ENCODE measurements at regions not wholly inside any gene's neighbourhood (a gene's known extent, or its start where the extent isn't known, plus 50 kb on each side); places are given as distances from the start of the nearest gene placed in this dataset.

DNA sequence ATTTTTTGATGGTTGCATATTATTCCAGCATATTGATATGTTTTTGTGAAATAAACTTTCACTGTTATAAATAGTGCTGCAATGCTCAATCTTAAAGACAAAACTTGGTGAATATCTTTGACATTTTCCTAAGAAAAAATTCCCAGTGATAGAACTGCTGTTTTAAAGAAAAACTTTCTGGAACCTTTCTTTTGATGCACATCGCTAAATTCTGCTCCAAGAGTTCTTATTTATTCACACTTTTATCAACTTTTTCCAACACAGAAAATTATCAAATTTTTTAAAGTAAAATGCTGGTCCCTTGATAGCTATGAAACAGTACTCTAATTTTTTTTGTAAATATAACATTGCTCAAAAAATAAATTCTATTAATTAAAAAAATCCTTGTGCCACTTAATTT lies 196.6 kb downstream of the HS3ST3A1 start:
- no peak for DNase-seq

DNA sequence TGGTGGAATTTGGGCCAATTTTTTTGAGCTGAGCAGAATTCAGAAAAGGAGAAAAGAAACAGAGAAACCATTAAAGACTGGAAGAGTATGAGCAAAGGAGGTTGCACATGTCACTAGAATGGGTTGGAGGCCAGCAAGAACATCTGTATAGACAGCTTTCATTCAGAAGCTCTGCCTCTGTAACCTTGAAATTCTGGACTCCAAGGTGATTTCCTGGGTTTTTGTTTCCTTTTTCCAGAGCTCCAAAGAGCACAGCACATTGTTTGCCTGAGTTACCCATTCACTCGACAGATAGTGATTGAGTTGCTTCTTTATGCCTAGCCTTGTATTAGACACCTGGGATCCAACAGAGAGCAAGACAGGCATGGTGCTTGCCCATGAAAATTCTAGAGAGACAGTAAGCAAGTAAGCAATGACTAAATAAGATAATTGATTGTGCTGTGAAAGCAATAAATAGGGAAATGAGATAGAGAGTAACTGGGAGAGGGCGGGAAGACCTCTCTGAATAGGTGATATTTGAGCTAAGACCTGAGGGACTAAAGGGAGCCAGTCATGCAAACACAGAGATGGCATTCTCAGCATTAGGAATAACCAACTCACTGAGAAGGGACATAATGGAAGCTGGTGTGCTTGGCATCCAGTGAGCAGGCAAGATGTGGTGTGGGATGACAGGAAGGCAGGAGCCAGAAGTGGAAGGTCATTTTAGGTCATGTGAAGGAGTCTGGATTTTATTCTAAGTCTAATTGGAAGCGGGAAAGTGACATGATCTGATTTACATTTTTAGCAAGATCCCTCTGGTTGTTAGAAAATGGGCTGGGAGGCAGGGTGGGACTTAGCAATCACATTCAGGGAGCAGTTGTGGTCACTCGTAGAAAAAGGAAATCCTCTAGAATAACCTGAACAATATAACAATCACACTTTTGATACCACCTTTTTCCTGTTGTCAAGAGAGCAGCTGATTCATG lies 197.5 kb downstream of the HS3ST3A1 start:
- no peak for DNase-seq

DNA sequence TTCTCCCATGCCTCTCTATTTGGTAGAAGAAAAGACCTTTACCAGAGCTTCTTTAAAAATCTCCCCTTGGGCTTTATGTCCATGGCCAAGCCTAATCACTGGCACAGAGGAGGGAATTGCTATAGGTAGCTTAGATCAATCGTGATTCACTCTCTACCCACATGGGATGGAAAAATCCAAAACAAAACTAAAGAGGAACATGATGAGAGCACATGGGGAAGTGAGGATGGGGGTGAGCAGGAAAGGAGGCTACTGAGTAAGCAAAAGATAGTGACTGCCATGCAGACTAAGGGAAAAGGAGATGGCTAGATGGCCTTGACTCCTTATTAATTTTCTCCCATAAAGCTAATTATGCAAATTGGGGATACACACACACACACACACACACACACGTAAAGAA lies 201.2 kb downstream of the HS3ST3A1 start:
- DNase-seq, result no peak

DNA sequence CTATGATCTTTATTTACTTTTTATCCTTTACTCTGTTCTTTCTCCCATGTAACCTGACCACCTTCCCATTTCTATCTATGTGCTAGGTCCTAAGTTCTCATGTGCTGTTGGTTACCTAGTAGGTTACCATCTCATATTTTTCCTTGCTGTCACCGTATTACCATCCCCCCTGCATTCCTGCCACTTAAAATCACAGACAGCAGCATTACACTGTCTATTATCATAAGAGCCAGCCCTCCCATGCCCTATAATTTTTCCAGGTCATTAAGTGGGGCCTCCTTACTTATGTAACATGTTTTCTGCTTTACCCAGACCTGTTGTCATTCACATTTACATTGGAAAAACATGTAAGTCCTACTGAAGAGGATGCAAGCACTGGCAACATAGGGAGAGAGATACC lies 202.9 kb downstream of the HS3ST3A1 start:
- DNase-seq, result no peak

DNA sequence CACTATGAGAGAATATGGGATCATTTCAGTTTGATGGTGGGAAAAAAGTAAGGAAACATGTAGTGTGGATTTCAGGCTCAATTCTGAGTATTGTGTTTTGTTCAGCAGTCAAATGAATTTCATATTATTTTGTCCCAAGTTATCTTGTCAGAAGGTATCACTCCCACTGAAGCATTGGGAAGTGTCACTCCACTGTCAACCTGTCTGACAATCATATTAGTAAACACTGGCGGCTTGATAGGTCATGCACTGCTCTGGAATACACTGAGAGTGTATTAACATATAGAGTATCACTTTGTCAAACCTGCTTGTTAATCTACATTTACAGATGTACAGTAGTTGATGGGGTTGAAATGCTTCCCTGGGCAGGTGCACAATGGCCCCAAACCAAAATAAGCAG lies 203.6 kb downstream of the HS3ST3A1 start:
- no peak for DNase-seq

DNA sequence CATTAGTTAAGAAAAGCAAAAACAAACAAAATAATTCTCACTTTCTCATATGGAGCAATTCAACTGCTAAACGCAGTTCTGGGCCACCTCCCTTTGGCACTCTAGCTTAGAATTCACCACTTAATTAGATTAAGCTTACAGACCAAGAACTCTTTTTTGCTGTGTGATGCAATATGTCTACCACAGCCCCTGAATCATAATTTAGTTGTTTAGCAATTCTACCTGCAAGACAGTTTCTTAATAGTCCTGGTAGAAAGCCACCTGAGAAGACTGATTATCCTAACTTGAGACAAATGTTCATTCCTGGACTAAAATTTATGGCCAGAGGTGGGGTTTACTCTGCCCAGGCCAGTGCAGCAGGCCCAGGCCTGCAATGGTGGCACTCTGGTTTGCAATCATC lies 205.9 kb downstream of the HS3ST3A1 start:
- no peak for DNase-seq

DNA sequence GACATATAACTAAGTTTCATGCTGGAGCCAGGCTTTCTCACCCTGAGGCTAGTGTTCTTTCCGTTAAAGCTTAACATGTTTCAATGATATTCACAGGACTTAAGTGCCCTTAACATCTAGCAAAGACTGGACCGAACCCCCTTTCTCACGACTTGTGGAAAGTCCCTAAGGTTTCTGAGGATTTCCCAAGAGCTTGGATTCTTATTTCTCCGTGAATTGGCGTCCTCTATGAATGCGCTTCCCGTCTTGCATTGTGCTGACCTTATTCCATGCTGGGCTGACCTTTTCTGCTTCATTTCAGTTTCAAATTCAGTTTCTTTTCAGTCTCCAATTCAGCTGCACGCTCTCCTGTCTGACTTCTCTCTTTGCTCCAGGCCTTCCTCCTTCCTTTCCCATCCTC lies 206.4 kb downstream of the HS3ST3A1 start:
- no peak for DNase-seq

DNA sequence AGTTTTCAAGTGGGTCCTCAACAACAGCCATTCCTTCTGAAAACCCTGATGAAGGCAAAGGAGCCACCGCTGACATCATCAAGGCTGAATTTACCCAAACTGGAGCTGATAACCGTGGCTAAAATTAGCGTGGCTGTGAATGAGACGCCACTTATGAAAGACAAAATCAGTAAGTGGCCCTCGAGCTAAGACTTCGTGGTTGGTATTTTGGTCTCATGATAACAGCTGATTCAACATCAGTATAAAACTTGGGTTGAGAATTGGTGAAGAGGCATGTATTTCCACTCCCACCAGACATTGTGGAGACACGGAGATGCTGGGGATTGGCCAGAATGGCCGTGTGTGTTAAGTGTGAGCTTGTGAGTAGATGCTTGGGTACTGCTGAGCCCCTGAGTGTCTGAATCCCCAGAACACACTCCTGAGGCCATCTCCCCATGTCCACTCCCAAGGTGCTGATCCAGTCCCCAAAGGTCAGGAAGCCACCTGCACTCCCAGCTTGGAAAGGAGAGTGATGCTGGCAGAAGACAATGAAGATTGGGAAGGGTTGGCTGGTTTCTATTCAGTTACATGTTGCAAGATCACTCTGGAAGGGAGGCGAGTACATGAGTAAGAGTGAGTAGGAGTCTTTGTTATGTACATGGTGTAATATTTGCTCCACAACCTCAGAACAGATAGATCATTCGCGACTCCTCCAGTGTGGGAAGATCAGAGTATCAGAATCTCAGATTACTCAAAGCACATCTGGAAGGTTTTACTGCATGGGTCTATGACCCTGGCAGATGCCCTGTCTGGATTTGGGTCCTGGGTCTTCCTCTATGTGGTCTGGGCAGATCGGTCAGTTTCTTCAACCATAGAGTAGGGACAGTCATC lies 207.7 kb downstream of the HS3ST3A1 start:
- no peak for DNase-seq

DNA sequence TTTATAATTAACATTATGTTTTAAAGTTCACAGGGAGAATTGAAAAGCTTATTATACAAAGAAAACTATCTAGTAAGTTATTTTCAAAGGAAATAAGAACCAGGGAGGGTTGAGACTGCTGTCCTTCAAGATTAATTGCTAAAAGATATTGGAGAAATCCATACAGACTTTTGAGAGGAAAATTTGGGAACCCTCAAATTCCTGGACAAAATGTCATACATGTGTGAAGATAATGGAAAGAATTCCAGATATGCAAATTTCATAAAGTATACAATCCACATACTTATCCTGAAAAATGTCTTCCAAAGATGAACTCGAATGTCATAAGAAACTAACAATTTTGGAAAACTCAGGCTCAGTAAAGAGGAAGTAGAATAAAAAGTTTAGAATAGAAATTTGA lies 213.8 kb downstream of the HS3ST3A1 start:
- DNase-seq, result no peak

DNA sequence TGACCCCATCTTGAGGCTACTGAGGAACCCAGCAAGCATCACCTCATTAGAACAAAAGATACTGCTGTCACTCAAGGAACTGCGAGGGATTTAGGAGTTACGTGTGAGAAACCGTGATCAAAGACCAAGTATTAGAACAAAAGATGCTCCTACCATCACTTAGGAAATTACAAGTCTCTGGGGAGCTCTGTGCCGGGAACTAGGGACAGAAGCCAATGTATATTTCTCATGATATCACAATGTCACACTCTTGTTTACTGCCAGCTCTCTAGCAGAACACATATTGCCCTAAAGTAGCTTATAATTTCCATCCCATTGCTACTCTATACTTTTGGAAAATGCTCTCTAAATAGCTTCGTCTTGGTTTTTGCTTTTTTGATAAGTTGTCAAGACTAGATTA lies 214.5 kb downstream of the HS3ST3A1 start:
- DNase-seq, result no peak

DNA sequence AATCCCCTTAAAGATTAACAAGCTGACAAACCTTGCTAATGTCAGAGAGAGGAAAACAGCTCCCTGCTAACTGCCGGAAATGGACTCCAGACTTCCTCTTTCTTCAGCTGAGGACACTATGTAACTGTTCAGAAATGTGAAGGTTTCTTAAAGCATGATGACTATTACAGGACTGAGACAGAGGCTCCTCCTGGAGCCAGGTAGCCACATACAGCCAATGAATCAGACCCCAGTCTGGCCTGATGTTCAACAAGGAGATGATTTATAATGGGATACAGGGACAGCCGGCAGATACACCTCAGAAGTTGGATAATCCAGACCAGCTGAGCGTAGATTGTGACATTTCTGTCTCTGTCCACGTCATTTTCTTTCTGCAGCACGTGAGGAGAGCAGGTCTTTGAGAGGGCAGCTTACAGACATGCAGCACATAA lies 216.2 kb downstream of the HS3ST3A1 start:
- DNase-seq, result no peak

DNA sequence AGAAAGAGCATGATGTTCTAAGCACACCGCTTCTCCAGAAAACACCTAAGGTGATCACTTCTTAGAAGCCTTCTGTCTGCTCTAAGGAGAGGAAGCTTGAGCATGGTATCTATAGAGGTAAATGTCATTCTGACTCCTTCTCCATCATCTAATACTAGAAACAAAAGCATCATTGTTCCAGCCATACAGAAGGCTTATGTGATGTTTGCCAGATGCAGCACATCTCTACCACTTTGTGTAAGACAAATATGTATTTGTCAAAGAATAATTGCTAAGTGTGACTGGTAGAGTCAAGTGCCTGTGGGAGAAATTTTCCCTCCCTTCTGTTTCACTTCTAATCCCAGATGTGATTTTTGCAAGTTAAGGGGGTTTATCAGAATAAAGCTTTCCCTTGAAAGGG lies 217.1 kb downstream of the HS3ST3A1 start:
- DNase-seq, result no peak

DNA sequence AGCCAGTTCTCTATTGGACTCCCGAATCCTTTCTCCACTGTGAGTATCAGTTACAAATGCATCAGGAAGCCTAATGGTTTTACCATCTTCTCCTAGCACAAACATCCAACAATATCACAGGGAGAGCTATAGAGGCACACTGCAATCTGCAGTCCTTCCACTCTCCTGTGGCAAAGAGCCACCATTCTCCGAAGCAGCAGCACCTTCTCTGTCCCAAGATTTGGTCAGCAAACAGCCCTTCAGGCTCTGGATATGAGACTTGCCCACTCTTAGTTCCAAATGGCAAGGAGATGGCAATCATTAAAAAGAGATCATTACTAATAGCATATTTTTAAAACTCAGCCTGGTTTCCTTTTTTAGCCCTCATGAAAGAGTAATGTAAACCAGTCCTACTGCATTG lies 223.4 kb downstream of the HS3ST3A1 start:
- no peak for DNase-seq

DNA sequence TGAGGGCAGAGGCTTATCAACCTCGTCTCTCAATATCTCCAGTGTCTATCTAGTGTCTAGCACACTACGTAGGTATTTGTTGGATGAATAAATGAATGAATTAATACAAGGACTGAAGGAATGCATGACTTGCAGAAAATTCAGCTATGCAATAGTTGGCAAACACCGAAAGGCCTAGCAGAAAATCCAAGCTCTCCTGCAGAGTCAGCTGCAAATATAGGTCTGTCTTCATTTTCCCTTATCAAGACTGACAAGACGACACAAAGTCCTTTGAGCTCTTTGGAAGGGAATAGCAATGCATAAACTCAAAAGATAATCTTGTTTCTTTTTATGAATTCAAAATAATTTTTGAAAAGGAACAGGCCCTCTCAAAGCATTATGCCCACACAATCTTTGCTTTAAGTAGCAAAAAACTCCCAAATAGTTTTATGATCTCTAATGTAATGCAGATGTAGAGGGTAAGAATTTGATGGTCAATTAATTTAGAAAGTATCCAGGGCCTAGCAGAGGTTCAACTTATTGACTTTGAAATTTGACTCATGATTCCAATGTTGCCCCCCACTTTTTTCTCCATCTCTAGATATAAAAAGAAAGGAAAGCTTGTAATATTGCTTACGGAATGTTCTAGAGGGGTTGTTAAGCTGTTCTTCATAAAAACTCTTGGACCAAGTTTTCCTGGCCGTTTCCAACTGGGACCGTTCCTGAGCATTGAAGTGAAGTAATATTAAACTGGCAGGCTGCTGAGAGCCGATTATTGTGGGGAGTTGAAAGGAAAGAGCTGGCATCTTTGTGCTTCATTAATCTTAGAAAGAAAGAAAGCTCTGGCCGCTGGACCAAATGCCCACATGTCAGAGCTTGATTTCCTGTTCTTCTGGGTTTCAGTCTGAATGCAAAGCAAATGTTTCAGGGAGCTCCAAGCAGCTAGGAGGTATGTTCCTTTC lies 227.3 kb downstream of the HS3ST3A1 start:
- DNase-seq, result no peak

DNA sequence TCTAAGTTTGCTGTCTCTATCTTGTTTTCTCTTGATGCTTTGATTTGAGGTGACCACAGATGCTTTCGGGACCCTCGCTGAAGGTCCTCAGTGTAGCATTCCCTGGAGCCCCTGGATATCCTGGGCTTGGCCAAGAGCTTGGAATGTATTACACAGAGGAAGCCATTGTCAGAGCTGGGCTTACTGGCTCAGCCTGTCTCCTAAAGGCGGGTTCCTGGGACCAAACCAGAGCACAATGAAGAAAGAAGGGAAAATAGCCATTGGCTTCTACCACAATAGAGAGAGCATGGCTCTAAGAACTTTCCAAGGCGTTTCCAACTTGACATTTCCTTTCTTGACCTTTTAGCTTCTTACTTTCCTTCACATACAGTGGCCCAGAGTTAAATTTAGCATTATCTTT lies 229.3 kb downstream of the HS3ST3A1 start:
- DNase-seq, result no peak

DNA sequence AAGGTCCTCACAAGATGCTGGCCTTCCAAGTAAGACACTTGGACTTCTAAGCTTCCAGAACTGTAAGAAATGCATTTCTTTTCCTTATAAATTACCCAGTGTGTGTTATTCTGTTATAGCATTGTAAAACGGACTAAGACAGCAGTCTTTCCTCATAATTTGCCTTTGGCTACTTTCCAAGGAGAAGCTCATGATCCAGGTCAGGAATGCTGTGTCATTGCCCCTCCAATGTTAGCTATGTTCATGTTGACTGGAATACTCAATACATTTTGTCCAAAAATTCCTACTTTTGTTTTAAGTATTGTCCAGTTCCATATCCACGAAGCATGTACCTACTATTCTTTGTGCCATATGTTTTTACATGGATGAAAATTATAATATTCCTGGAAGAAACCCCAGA lies 234.6 kb downstream of the HS3ST3A1 start:
- DNase-seq, result no peak

DNA sequence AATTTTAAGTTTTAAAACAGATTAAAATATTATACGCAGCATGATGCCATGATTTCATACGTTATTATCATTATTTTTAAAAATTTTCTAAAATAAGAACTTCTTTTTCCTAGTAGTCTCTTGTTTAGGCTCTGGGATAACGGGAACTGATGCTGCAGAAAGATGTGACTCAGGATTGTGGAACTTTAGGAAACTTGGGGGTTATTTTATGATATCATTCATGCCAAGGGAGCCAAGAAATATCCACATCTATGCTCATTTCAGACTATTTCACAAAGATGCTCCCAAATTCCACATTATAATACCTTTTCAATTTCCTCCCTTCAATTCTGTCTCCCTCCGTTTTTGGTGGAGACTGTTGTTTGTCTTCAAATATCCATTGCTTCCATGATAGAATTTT lies 236.4 kb downstream of the HS3ST3A1 start:
- no peak for DNase-seq

DNA sequence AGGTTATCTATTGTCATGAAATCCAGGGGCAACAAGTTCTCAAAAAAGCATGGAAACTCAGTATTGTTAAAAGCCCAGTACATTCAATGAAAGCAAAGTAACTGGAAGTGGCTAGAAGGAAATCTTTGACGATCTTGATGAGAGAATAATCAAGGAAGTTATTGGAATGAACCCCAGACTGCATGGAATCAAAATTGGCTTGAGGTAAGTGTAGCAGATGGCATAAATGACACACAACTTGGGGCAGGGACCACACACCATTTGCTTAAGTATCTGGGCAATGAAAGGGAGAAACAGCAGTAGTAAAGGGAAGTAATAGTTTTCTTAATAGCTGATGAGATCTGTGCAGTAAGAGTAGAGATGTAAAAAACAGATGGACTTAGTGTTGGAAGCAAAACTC lies 238.0 kb downstream of the HS3ST3A1 start:
- DNase-seq, result no peak

DNA sequence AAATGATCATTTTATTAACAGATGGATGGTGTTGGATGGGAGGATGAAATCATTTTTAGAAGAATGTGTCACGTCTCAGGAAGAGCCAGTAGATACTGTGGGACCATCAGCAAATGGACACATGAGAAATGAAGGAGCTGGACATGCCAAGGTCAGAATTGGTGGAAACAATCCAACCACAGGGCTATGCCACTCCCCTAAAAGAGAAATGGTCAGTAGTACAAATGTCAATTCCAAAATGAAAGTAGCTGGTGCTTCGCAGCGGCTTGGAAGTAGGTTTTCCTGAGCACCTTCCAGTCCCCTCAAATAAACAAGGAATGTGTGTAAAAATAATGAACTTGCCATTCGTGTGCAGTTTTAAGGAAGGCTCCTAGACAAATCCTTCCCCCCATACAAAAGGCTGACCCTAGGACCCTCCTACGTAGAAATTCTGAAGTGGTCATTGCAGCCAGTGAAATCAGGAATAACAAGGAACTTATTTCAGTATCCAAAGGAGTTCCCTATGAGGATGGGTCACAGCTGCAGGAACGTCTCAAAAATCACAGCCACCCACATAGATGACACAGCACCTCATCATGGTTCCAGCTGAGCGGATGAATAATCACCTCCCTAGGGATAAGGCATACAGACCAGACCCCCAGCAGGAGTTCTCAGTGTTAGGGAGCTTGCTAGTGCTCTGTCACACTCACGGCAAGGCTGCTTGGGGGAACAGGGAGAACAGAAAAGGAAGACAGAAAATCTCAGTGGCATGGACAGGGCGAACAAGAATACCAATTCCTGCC lies 239.2 kb downstream of the HS3ST3A1 start:
- DNase-seq, result no peak

DNA sequence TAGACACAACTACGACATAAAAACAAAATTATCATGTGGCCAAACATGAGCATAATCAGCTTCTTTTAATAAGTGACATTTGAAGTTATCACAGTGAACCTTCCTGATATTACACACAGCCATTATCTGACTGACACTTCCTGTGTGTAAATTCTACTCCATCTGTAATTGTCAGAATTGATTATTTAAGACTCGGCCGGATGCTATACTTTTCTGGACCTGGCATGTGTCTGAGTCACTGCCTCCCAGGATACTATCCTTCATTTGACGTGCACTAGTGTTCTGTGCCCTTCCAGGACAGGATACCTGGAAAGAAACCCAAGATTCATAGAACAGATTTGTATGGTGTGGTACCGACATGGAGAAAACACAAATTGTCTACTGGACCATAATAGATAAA lies 242.0 kb downstream of the HS3ST3A1 start:
- no peak for DNase-seq

DNA sequence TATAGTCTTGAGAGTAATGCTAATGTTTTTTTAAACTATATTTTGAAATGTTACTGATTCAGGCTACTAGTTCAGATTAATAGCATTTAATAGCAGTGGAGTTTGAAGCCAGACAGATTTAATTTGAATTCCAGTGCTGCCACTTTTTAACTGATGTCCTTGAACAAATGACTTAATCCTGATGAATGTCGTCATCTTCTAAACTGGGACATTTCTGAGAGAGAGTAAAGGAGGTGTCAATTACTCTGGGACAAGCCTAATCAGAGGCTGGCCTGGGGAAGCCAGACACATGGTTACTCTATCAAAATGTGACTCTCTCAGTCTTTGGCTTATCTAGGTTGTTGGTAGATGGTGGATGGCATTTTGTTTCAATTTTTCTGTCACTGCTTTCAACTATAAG lies 246.7 kb downstream of the HS3ST3A1 start:
- no peak for DNase-seq

DNA sequence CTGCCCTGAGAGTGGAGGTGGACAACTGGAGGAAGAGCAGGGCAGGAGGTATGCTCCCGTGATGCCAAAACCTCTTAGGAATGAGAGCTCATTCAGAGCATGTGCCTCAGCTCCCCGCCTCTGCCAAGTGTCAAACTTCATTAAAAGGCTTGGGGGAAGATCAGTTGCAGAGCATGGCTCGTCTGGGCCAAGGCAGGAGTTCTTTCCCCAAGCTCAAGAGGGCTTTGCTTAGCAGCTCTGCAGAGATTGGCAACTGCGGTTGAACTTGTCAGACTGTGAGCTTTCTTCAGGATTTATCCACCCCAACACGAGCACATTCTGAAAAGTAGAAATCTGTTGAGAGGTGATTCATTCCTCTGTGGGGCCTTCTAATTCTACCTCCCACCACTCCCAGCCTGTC lies 248.1 kb downstream of the HS3ST3A1 start:
- no peak for DNase-seq
